MM.1S (cell line): ENCODE measurements at regions not wholly inside any gene's neighbourhood (a gene's known extent, or its start where the extent isn't known, plus 50 kb on each side); places are given as distances from the start of the nearest gene placed in this dataset.

Source experiments
- DNase-seq: peaks from one replicate; pipeline ENCODE4 v3.0.0-alpha.2; 2015
- H2AFZ ChIP-seq: fragments of 300-600 bp; sonication (generic); 2 replicates; pipeline ENCODE4 v1.6.0; 2016; ENCODE audit warnings: antibody characterized with exemption, low read length
- H3F3A ChIP-seq: fragments of 300-600 bp; sonication (generic); 2 replicates; pipeline ENCODE4 v1.6.1; 2016; ENCODE audit warnings: mild to moderate bottlenecking, antibody characterized with exemption, low read length, moderate library complexity, mixed read lengths; ENCODE audit not compliant: insufficient read depth
- H3K27ac ChIP-seq: fragments of 300-600 bp; sonication (generic); 2 replicates; pipeline ENCODE4 v1.5.1; 2016; ENCODE audit warnings: mild to moderate bottlenecking, low read length
- H3K27me3 ChIP-seq: fragments of 300-600 bp; sonication (generic); replicated peaks from 2 replicates; pipeline ENCODE4 v1.6.0; 2016; ENCODE audit warnings: low read length; ENCODE audit not compliant: insufficient read depth
- H3K36me3 ChIP-seq: fragments of 300-600 bp; sonication (generic); replicated peaks from 2 replicates; pipeline ENCODE4 v1.6.1; 2016; ENCODE audit warnings: mild to moderate bottlenecking, low read length, mixed read lengths; ENCODE audit not compliant: insufficient read depth
- H3K4me1 ChIP-seq: fragments of 300-600 bp; sonication (generic); 2 replicates; pipeline ENCODE4 v1.6.1; 2016; ENCODE audit warnings: low read length, mixed read lengths
- H3K4me2 ChIP-seq: fragments of 300-600 bp; sonication (generic); 2 replicates; pipeline ENCODE4 v1.6.0; 2016; ENCODE audit warnings: low read depth, low read length
- H3K4me3 ChIP-seq: fragments of 300-600 bp; sonication (generic); 2 replicates; pipeline ENCODE4 v1.5.1; 2016; ENCODE audit warnings: low read length, mixed read lengths
- H3K79me2 ChIP-seq: fragments of 300-600 bp; sonication (generic); 2 replicates; pipeline ENCODE4 v1.6.1; 2016; ENCODE audit warnings: mixed run types, low read length, mixed read lengths
- H3K9ac ChIP-seq: fragments of 300-600 bp; sonication (generic); 2 replicates; pipeline ENCODE4 v1.6.1; 2016; ENCODE audit warnings: low read length, mixed read lengths
- H3K9me2 ChIP-seq: fragments of 300-600 bp; sonication (generic); replicated peaks from 2 replicates; pipeline ENCODE4 v1.6.1; 2016; ENCODE audit warnings: mild to moderate bottlenecking, low read length, mixed read lengths; ENCODE audit not compliant: insufficient read depth
- H3K9me3 ChIP-seq: fragments of 300-600 bp; sonication (generic); replicated peaks from 2 replicates; pipeline ENCODE4 v1.6.1; 2016; ENCODE audit warnings: mild to moderate bottlenecking, low read length, mixed read lengths; ENCODE audit not compliant: insufficient read depth
- H4K20me1 ChIP-seq: fragments of 300-600 bp; sonication (generic); 2 replicates; pipeline ENCODE4 v1.6.1; 2016; ENCODE audit warnings: mild to moderate bottlenecking, low read length, moderate library complexity, mixed read lengths; ENCODE audit not compliant: insufficient read depth
- EZH2 ChIP-seq: fragments of 300-600 bp; sonication (generic); optimal IDR thresholded peaks from 2 replicates; pipeline ENCODE3; 2017; ENCODE audit warnings: low read depth, mild to moderate bottlenecking, antibody characterized with exemption, low read length, mixed read lengths
- EZH2phosphoT487 ChIP-seq: fragments of 300-600 bp; sonication (generic); IDR thresholded peaks from 2 replicates; pipeline ENCODE4 v1.6.1; 2018; ENCODE audit warnings: antibody characterized with exemption, low read length
- TF ChIP-seq, protein P1 (sequence below): fragments of 300-600 bp; sonication (generic); IDR thresholded peaks from 2 replicates; pipeline ENCODE4 v1.5.1; 2016; ENCODE audit warnings: antibody characterized with exemption, low read length, mixed read lengths

DNA sequence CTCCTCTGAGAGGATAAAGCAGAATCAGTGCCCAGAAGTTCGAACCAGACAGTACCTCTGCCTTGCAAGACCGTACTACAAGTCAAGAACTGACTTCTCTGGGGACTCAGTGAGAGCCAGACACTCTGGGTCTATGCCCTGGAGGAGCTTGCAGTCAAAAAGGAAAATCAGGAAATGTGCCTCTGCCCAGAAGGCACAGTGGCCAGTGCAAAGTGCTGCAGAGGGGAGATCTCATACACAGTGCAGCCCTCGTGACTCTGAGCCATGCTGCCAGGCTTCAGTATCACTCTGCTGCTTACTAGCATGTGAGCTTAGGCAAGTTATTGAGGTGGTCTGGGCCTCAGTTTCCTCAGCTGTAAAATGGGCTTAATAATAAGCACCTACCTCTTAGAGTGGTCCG lies 144.0 kb upstream of the NPY start:
- H2AFZ ChIP-seq: no peak overlapping the region
- no peaks in the 10 kb centered on the region for H4K20me1 ChIP-seq
- no peaks in the 10 kb centered on the region for H3K27me3 ChIP-seq
- no peaks in the 10 kb centered on the region for H3K36me3 ChIP-seq
- no peak overlapping the region for H3K4me3 ChIP-seq
- H3K27ac ChIP-seq: no peak overlapping the region
- DNase-seq: no peak
- H3K9ac ChIP-seq: no peak overlapping the region
- H3K9me3 ChIP-seq: no peaks in the 10 kb centered on the region
- H3K4me2 ChIP-seq: no peak overlapping the region
- no peaks in the 10 kb centered on the region for H3K79me2 ChIP-seq
- no peaks in the 10 kb centered on the region for H3K4me1 ChIP-seq
- no peaks in the 10 kb centered on the region for H3K9me2 ChIP-seq
- TF ChIP-seq, protein P1, sequence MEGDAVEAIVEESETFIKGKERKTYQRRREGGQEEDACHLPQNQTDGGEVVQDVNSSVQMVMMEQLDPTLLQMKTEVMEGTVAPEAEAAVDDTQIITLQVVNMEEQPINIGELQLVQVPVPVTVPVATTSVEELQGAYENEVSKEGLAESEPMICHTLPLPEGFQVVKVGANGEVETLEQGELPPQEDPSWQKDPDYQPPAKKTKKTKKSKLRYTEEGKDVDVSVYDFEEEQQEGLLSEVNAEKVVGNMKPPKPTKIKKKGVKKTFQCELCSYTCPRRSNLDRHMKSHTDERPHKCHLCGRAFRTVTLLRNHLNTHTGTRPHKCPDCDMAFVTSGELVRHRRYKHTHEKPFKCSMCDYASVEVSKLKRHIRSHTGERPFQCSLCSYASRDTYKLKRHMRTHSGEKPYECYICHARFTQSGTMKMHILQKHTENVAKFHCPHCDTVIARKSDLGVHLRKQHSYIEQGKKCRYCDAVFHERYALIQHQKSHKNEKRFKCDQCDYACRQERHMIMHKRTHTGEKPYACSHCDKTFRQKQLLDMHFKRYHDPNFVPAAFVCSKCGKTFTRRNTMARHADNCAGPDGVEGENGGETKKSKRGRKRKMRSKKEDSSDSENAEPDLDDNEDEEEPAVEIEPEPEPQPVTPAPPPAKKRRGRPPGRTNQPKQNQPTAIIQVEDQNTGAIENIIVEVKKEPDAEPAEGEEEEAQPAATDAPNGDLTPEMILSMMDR: no peak
- TF ChIP-seq EZH2: no peak
- H3F3A ChIP-seq: no peaks in the 10 kb centered on the region

DNA sequence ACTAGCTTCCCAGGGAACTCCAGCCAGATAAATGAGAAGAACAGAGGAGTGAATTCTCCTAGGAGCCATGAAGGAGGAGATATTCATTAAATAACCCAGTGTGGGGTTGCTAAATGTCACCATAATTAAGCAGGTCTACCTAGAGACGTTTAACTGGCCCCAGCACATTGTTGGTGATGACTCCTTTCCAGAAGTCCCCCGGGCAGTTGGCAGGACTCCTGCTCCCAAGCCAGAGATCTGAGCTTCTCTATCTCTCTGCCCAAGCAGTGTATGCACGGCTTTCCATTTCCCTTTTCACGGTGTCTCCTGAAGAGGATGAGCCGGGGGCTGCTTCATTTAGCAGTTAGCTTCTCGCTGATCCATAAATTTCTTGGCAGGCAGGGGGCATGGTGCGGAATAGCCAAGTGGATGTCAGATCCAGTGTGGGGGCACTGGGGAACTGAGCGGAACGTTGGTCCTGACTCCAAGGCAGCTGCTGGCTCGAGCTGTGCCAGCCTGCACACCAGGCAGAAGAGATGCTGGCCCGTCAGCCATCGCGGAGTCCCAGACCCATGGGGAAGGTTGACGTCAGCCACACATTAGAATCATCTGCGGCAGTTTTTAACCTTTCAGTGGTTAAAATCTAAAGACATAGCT lies 142.0 kb upstream of the NPY start:
- Histone ChIP-seq H3K27ac (no peak overlapping the region), H3K4me2 (no peak overlapping the region), H3K9me3 (no peaks in the 10 kb centered on the region), H3K79me2 (no peaks in the 10 kb centered on the region), H3K4me1 (no peaks in the 10 kb centered on the region), H3F3A (no peaks in the 10 kb centered on the region), H4K20me1 (no peaks in the 10 kb centered on the region), H3K9me2 (no peaks in the 10 kb centered on the region), H2AFZ (no peak overlapping the region), H3K27me3 (no peaks in the 10 kb centered on the region), H3K4me3 (no peak overlapping the region), H3K36me3 (no peaks in the 10 kb centered on the region), H3K9ac (no peak overlapping the region)
- TF ChIP-seq, protein P1: no peak
- TF ChIP-seq EZH2phosphoT487 (no peak), EZH2 (no peak)
- no peak for DNase-seq

DNA sequence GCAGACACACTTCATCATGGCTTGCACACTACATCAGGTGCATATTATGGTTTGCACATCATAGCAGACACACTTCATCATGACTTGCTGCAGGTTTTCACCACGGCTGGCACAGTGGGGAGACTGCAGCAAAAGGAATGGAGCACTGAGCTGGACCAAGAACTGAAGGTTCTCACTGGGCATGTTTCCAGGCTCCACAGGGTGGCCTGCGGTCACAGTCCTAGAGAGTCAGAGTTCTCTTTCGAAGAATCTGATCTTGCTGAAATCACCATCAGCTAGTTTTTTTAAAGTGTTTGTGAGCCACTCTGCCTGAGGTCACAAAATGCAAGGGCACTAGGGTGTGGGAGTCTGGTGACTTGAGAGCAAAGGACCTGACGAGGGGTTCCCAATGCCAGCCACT lies 140.4 kb upstream of the NPY start:
- Histone ChIP-seq H3K27ac (no peak overlapping the region), H3K4me1 (no peaks in the 10 kb centered on the region), H3K9ac (no peak overlapping the region), H3K79me2 (no peaks in the 10 kb centered on the region), H3K9me2 (no peaks in the 10 kb centered on the region), H3K9me3 (no peaks in the 10 kb centered on the region), H3K4me3 (no peak overlapping the region), H2AFZ (no peak overlapping the region), H4K20me1 (no peaks in the 10 kb centered on the region), H3K4me2 (no peak overlapping the region), H3F3A (no peaks in the 10 kb centered on the region), H3K36me3 (no peaks in the 10 kb centered on the region), H3K27me3 (no peaks in the 10 kb centered on the region)
- DNase-seq: no peak
- no peak for TF ChIP-seq EZH2phosphoT487
- TF ChIP-seq EZH2: no peak
- TF ChIP-seq, protein P1: no peak

DNA sequence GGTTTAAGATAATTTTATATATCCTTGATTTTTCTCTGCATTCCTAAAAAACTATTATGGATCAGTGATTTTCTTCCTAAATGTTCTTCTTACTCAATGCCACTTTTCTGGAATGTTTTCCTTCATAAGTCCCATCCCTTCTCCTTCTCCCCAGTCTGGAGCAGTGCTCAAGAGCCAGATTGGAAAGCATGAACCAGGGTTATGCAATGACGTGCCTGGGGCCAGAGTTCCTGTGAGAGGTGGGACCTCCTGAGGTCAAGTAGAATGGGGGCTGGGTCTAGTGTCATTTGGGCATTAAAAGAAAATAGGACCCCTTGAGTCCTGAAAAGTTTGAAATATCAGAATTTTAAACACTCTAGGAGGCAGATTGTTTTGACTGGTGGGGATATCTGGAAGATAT lies 132.0 kb upstream of the NPY start:
- Histone ChIP-seq H4K20me1 (no peaks in the 10 kb centered on the region), H3K9me3 (no peaks in the 10 kb centered on the region), H3K27ac (no peak overlapping the region), H3K27me3 (no peaks in the 10 kb centered on the region), H2AFZ (no peak overlapping the region), H3K9ac (no peak overlapping the region), H3K79me2 (no peaks in the 10 kb centered on the region), H3K4me3 (no peak overlapping the region), H3K36me3 (no peaks in the 10 kb centered on the region), H3F3A (no peaks in the 10 kb centered on the region), H3K4me2 (no peak overlapping the region), H3K9me2 (no peaks in the 10 kb centered on the region), H3K4me1 (no peaks in the 10 kb centered on the region)
- TF ChIP-seq, protein P1: no peak
- TF ChIP-seq EZH2phosphoT487: no peak
- DNase-seq: no peak
